IPS DF 19.7 (cell line): ENCODE measurements at regions not wholly inside any gene's neighbourhood (a gene's known extent, or its start where the extent isn't known, plus 50 kb on each side); places are given as distances from the start of the nearest gene placed in this dataset.
"Not testable (repeated sequence)": the region's sequence is repeated elsewhere in the genome, so short reads cannot be mapped to it uniquely, and the experiment has no call there.

Source experiments
- DNase-seq: peaks from one replicate; pipeline ENCODE4 v3.0.0-alpha.2; 2013; ENCODE audit warnings: low read depth, low spot score

- DNase-seq = no peak
These were observed 552.7 kb downstream of the ZNF674 start for GRCh38 chrX:45992402-45993123.

GRCh38 chrX:45986971-45987370 is 558.2 kb downstream of the ZNF674 start:
- DNase-seq = no peak

GRCh38 chrX:45986081-45986480 is 559.1 kb downstream of the ZNF674 start:
- DNase-seq = no peak

GRCh38 chrX:45982958-45983727 is 562.1 kb downstream of the ZNF674 start:
- not testable (repeated sequence) for DNase-seq

- no peak for DNase-seq
These were observed 564.5 kb downstream of the ZNF674 start for GRCh38 chrX:45980726-45981125.

GRCh38 chrX:45975633-45976032 is 569.6 kb downstream of the ZNF674 start:
- no peak for DNase-seq

GRCh38 chrX:45972636-45973035 is 572.6 kb downstream of the ZNF674 start:
- no peak for DNase-seq

GRCh38 chrX:45959567-45959966 is 585.7 kb downstream of the ZNF674 start:
- no peak for DNase-seq

GRCh38 chrX:45956191-45956870 is 588.9 kb downstream of the ZNF674 start:
- DNase-seq = no peak

GRCh38 chrX:45955661-45956060 is 589.6 kb downstream of the ZNF674 start:
- DNase-seq = no peak

GRCh38 chrX:45954026-45954425 is 591.2 kb downstream of the ZNF674 start:
- DNase-seq = no peak

- DNase-seq = no peak
These were observed 593.2 kb downstream of the ZNF674 start for GRCh38 chrX:45952030-45952429.

- DNase-seq = no peak
These were observed 609.8 kb downstream of the ZNF674 start for GRCh38 chrX:45935408-45935807.

GRCh38 chrX:45912316-45912715 is 632.9 kb downstream of the ZNF674 start:
- DNase-seq = no peak

GRCh38 chrX:45907786-45908185 is 637.4 kb downstream of the ZNF674 start:
- DNase-seq = no peak

- DNase-seq = no peak
These were observed 641.4 kb downstream of the ZNF674 start for GRCh38 chrX:45903781-45904201.

GRCh38 chrX:45900766-45901615 is 644.2 kb downstream of the ZNF674 start:
- DNase-seq = no peak

- no peak for DNase-seq
These were observed 650.2 kb downstream of the ZNF674 start for GRCh38 chrX:45894864-45895645.

GRCh38 chrX:45889471-45889870 is 655.8 kb downstream of the ZNF674 start:
- no peak for DNase-seq

GRCh38 chrX:45888518-45888917 is 656.7 kb downstream of the ZNF674 start:
- no peak for DNase-seq

- no peak for DNase-seq
These were observed 659.3 kb downstream of the ZNF674 start for GRCh38 chrX:45885931-45886330.
